ENCODE measurements at regions not wholly inside any gene's neighbourhood (a gene's known extent, or its start where the extent isn't known, plus 50 kb on each side); places are given as distances from the start of the nearest gene placed in this dataset.

GRCh38 chr9:106421772-106422171 is 441.2 kb upstream of the ZNF462 start:
- no peak for TF ChIP-seq POLR2A (IDR thresholded peaks at IDR 0.05)
- no peak overlapping the region for H3K4me3 ChIP-seq (ENCODE audit: low read depth, poor library complexity, severe bottlenecking)
- intact Hi-C loops (cut with DNase I; ENCODE audit: low total_unique reads), result no loop called here
- 70 to 86% methylated on average over 3 of the region's 3 CpGs for WGBS, 2 donors
- DNase-seq (ENCODE audit: low spot score in 2 of 2), result no peak

- no peak overlapping the region for H3K4me3 ChIP-seq (ENCODE audit: low read depth, poor library complexity, severe bottlenecking)
- WGBS, 2 donors, result 82 to 93% methylated on average over 2 of the region's 2 CpGs
- no peak for TF ChIP-seq POLR2A (IDR thresholded peaks at IDR 0.05)
- no peak for TF ChIP-seq CTCF (IDR thresholded peaks at IDR 0.05)
- intact Hi-C loops (cut with DNase I; ENCODE audit: low total_unique reads), result no loop called here
- DNase-seq (ENCODE audit: low spot score in 2 of 2), result no peak
Observed at GRCh38 chr9:106423575-106423974, 439.4 kb upstream of the ZNF462 start.

- WGBS, 2 donors, result 85 to 94% methylated on average over 1 of the region's 1 CpG
- TF ChIP-seq POLR2A (IDR thresholded peaks at IDR 0.05), result no peak
- no peak for TF ChIP-seq CTCF (IDR thresholded peaks at IDR 0.05)
Observed at GRCh38 chr9:106432631-106433030, 430.3 kb upstream of the ZNF462 start.

GRCh38 chr9:106438928-106439327 is 424.0 kb upstream of the ZNF462 start:
- no peak overlapping the region for H3K4me3 ChIP-seq (ENCODE audit: low read depth, poor library complexity, severe bottlenecking)
- TF ChIP-seq CTCF (IDR thresholded peaks at IDR 0.05) (no peak), POLR2A (IDR thresholded peaks at IDR 0.05) (no peak)
- 33 to 65% methylated on average over 3 of the region's 3 CpGs for WGBS, 2 donors
- no peak for DNase-seq (ENCODE audit: low spot score in 2 of 2)
- intact Hi-C loops (cut with DNase I; ENCODE audit: low total_unique reads), result no loop called here

More at GRCh38 chr9:106432631-106433030, 430.3 kb upstream of the ZNF462 start:
- DNase-seq (ENCODE audit: low spot score in 2 of 2), result no peak
- intact Hi-C loops (cut with DNase I; ENCODE audit: low total_unique reads), result no loop called here
- H3K4me3 ChIP-seq (ENCODE audit: low read depth, poor library complexity, severe bottlenecking), result no peak overlapping the region

GRCh38 chr9:106441283-106441682 is 421.7 kb upstream of the ZNF462 start:
- TF ChIP-seq CTCF (IDR thresholded peaks at IDR 0.05), result no peak
- no peak for TF ChIP-seq POLR2A (IDR thresholded peaks at IDR 0.05)
- 76 to 81% methylated on average over 3 of the region's 3 CpGs for WGBS, 2 donors
- intact Hi-C loops (cut with DNase I; ENCODE audit: low total_unique reads), result no loop called here
- no peak overlapping the region for H3K4me3 ChIP-seq (ENCODE audit: low read depth, poor library complexity, severe bottlenecking)
- no peak for DNase-seq (ENCODE audit: low spot score in 2 of 2)

GRCh38 chr9:106443520-106443919 is 419.4 kb upstream of the ZNF462 start:
- no peak for DNase-seq (ENCODE audit: low spot score in 2 of 2)
- no peak for TF ChIP-seq CTCF (IDR thresholded peaks at IDR 0.05)
- TF ChIP-seq POLR2A (IDR thresholded peaks at IDR 0.05), result no peak
- WGBS, 2 donors, result 54 to 74% methylated on average over 1 of the region's 1 CpG
- H3K4me3 ChIP-seq (ENCODE audit: low read depth, poor library complexity, severe bottlenecking), result no peak overlapping the region
- intact Hi-C loops (cut with DNase I; ENCODE audit: low total_unique reads), result no loop called here

Data from lower leg skin (tissue), 4 donors.